GM19035 (cell line): ENCODE measurements at regions not wholly inside any gene's neighbourhood (a gene's known extent, or its start where the extent isn't known, plus 50 kb on each side); places are given as distances from the start of the nearest gene placed in this dataset.

Experiments
- ATAC-seq: cut with Tn5 transposase; IDR thresholded peaks from one replicate; pipeline ENCODE4 v1.9.1; 2021; ENCODE audit not compliant: unreplicated experiment

DNA sequence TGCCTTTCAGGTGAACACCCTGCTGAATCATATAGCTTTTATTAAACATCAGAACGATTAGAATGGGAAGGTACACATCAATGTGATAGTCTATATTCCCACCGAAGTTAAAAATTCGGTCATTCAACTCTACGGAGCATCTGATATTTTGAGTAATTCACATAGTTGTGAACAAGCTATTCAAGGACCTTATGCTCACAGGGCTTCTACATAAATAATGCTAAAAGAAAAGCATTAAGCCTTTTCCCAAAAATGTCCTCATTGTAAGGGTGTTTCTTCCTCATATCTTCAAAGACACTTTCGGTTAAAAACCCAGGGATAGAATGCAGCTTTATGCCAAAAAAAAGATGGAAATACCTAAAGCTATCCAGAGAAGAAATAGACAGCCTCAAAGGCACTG lies 79.7 kb upstream of the EDNRA start:
- ATAC-seq: no peak

GRCh38 chr4:147407261-147408045 lies 73.4 kb upstream of the EDNRA start:
- no peak for ATAC-seq

DNA sequence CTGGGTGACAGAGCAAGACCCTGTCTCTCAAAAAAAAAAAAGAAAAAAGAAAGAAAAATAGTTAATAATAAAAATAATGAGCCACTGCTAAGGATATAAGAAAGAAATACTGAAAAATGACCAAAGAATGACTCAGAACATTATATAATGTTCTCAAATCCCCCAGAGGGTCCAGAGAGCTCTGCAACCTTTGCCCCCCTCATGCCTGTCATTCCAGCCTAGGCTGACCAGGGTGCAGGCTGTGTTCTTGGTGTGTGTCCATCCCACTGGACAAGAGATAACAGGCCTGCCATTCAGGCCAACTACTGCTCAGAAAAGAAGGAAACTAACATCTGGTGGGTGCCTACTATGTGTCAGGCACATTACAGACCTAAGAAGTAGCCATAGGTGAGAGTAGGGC lies 72.7 kb upstream of the EDNRA start:
- no peak for ATAC-seq

DNA sequence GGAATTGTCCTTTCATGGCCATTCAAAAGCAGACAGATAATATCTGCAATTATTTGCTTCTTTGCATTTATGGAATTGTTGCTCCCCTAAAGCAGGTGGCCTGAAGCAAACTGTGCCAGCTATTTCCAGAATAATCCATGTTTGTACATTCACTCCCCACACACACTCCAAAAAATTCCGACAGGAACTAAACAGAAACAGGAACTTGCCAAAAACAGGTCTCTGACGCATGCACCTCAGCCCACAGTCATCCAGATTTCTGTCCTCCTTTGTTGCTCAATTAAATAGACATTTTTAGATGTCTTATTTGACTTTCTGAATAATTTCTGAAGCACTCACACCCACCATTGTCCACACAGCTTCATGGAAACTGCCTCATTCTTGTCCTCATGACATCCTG lies 71.5 kb upstream of the EDNRA start:
- ATAC-seq: no peak

- no peak for ATAC-seq
Observed at GRCh38 chr4:147418226-147418625, 62.7 kb upstream of the EDNRA start.

GRCh38 chr4:147421456-147421855 lies 59.4 kb upstream of the EDNRA start:
- ATAC-seq: no peak

GRCh38 chr4:147423229-147423628 lies 57.7 kb upstream of the EDNRA start:
- no peak for ATAC-seq

DNA sequence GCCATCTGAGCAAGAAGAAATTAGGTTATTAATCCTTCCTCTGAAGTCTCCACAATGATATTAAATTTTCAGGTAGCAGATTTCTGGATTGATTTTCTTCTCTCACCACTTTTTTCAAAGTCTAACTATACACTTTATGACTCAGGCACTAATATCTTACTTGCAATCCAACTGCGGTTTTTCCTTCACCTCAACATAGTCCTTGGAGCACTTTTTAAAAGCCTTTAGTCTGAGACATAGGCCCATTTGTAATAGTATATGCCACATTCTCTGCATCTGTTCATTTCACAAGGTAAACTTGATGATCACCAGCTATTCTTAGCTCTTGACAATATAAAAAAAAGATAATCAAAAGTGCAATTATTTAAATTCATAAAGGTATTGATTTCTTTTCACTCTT lies 55.9 kb upstream of the EDNRA start:
- no peak for ATAC-seq

- no peak for ATAC-seq
Observed at GRCh38 chr4:147428583-147428982, 52.3 kb upstream of the EDNRA start.

DNA sequence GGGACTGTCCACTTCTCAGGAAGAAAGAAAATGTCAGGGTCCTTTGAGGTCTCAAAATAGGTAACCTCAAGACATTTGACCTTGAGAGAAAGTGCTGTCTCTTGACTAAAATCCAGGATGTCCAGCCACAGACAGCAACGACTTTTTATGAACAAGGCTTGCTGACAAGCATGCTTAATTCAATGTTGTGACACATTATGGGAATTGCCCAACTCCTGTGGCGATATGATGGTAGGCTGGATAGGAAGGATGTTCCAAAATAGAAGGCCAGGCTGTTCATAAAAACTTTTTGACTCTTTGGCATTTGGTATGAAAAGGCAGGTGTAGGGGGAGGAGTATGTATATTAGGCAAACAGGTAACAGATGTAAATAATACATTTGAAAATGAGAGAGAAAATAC lies 50.8 kb upstream of the EDNRA start:
- no peak for ATAC-seq
